Daoy (cell line): ENCODE measurements at regions not wholly inside any gene's neighbourhood (a gene's known extent, or its start where the extent isn't known, plus 50 kb on each side); places are given as distances from the start of the nearest gene placed in this dataset.

Experiments used
- DNase-seq: peaks from one replicate; pipeline ENCODE4 v3.0.0-alpha.2; 2015; ENCODE audit warnings: low read depth

GRCh38 chr9:117487555-117488175 lies 72.8 kb upstream of the ASTN2 start:
- peak; percentile 11 for DNase-seq

- no peak for DNase-seq
Measured at GRCh38 chr9:117486426-117486825, 71.6 kb upstream of the ASTN2 start.

DNA sequence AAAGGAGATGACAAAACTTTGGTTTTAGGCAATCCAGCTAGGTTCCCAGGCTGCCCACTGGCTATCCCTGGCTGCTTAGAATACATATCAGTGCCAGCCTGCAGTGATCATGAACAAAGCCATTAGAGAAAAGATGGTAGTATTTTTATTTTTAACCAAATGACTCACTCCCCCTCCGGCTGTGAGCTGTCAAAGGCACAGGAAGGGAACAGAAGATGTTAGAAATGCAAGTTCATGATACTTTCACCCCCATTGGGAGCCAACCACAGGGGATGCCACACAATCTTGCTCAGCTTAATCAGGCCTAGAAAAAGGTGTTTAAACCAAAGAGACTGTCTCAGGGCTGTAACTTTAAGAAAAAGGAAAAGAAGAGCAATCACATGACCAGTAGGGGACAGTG lies 70.3 kb upstream of the ASTN2 start:
- DNase-seq, result no peak

GRCh38 chr9:117480729-117481128 lies 65.9 kb upstream of the ASTN2 start:
- no peak for DNase-seq

DNA sequence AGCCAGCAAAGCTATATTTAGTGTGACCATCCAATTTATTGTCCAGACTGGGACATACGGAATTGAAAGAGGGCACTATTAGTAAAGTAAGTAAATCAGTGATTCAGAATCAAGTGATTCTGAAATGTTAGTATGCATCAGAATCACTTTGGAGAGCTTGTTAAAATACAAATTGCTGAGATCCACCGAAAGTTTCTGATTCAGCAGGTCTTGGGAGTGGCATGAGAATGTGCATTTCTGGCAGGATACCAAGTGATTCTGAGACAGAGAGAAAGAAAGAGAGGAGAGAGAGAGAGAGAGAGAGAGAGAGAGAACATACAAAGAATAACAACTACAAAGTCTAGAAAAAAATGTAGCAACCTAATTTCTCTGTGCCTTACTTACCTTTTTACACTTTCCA lies 65.4 kb upstream of the ASTN2 start:
- no peak for DNase-seq

- no peak for DNase-seq
Measured at GRCh38 chr9:117473293-117473692, 58.4 kb upstream of the ASTN2 start.

- no peak for DNase-seq
Measured at GRCh38 chr9:117470902-117471301, 56.0 kb upstream of the ASTN2 start.

GRCh38 chr9:117470455-117470854 lies 55.6 kb upstream of the ASTN2 start:
- no peak for DNase-seq

DNA sequence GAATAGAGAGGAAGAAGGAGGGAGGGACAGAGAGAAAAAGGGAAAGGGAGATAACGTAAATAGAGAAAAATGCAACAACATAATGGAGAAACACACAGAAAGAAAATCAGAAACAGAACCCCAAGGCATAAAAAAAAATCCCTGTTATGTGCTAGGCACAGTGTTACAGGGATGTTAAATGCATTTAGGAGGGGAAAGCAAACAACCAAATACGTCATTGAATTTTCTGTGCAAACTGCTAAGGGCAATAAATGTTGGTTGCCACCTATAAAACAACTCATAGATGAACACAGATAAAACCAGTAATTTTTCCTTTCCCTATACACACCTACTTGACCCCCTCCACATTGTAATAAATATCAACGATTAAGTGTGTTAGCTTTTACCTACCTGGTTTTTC lies 51.3 kb upstream of the ASTN2 start:
- no peak for DNase-seq

DNA sequence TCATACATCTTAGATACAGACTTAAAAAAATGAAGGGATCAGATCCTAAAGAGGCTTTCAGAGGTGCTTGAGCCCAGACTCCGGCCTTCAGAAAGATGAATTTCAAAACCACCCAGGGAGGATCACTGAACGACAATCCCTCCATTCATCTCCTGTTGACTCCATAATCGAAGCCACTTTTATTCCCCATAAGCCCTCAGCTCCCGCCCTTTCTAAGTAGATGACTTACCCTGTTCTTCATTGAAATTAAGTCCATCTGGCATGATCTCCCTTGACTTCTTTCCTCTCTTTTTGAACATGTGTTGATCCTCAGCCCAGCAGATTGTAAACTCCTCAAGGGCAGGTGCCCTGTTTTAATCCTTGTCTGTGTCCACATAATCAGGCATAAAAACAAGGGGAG lies 50.8 kb upstream of the ASTN2 start:
- no peak for DNase-seq

GRCh38 chr9:117464941-117465616 lies 50.2 kb upstream of the ASTN2 start:
- DNase-seq, result no peak
